ENCODE measurements at regions not wholly inside any gene's neighbourhood (a gene's known extent, or its start where the extent isn't known, plus 50 kb on each side); places are given as distances from the start of the nearest gene placed in this dataset.

- Histone ChIP-seq H3K36me3 (no peaks in the 10 kb centered on the region), H3K4me3 (ENCODE audit: low read depth in 1 of 2, low read length in 1 of 2) (no peak overlapping the region), H3K27ac (no peak overlapping the region), H3K27me3 (no peaks in the 10 kb centered on the region), H3K9me3 (no peaks in the 10 kb centered on the region), H3K4me1 (ENCODE audit: control insufficient read depth in 1 of 2, insufficient read depth in 1 of 2, low read depth in 1 of 2, low read length in 1 of 2) (no peaks in the 10 kb centered on the region)
- TF ChIP-seq CTCF (IDR thresholded peaks at IDR 0.05), result no peak
These were observed 282.4 kb upstream of the RTL1 start for GRCh38 chr14:101185946-101186345.

GRCh38 chr14:101186544-101186943 lies 283.0 kb upstream of the RTL1 start:
- no peaks in the 10 kb centered on the region for H3K9me3 ChIP-seq
- no peaks in the 10 kb centered on the region for H3K36me3 ChIP-seq
- no peaks in the 10 kb centered on the region for H3K4me1 ChIP-seq (ENCODE audit: control insufficient read depth in 1 of 2, insufficient read depth in 1 of 2, low read depth in 1 of 2, low read length in 1 of 2)
- no peaks in the 10 kb centered on the region for H3K27me3 ChIP-seq
- no peak for TF ChIP-seq CTCF (IDR thresholded peaks at IDR 0.05)
- H3K27ac ChIP-seq, result no peak overlapping the region
- no peak overlapping the region for H3K4me3 ChIP-seq (ENCODE audit: low read depth in 1 of 2, low read length in 1 of 2)

GRCh38 chr14:101186992-101187815 lies 283.7 kb upstream of the RTL1 start:
- H3K4me3 ChIP-seq (ENCODE audit: low read depth in 1 of 2, low read length in 1 of 2), result no peak overlapping the region
- no peaks in the 10 kb centered on the region for H3K9me3 ChIP-seq
- no peaks in the 10 kb centered on the region for H3K4me1 ChIP-seq (ENCODE audit: control insufficient read depth in 1 of 2, insufficient read depth in 1 of 2, low read depth in 1 of 2, low read length in 1 of 2)
- TF ChIP-seq CTCF (IDR thresholded peaks at IDR 0.05), result no peak
- H3K36me3 ChIP-seq, result no peaks in the 10 kb centered on the region
- no peak overlapping the region for H3K27ac ChIP-seq
- H3K27me3 ChIP-seq, result no peaks in the 10 kb centered on the region

- Histone ChIP-seq H3K27me3 (no peaks in the 10 kb centered on the region), H3K4me1 (ENCODE audit: control insufficient read depth in 1 of 2, insufficient read depth in 1 of 2, low read depth in 1 of 2, low read length in 1 of 2) (no peaks in the 10 kb centered on the region), H3K4me3 (ENCODE audit: low read depth in 1 of 2, low read length in 1 of 2) (no peak overlapping the region), H3K27ac (no peak overlapping the region), H3K36me3 (no peaks in the 10 kb centered on the region), H3K9me3 (no peaks in the 10 kb centered on the region)
- TF ChIP-seq CTCF (IDR thresholded peaks at IDR 0.05), result no peak
These were observed 284.5 kb upstream of the RTL1 start for GRCh38 chr14:101187816-101188570.

- no peak overlapping the region for H3K4me3 ChIP-seq (ENCODE audit: low read depth in 1 of 2, low read length in 1 of 2)
- H3K4me1 ChIP-seq (ENCODE audit: control insufficient read depth in 1 of 2, insufficient read depth in 1 of 2, low read depth in 1 of 2, low read length in 1 of 2), result no peaks in the 10 kb centered on the region
- no peaks in the 10 kb centered on the region for H3K27me3 ChIP-seq
- no peak for TF ChIP-seq CTCF (IDR thresholded peaks at IDR 0.05)
- H3K9me3 ChIP-seq, result no peaks in the 10 kb centered on the region
- H3K36me3 ChIP-seq, result no peaks in the 10 kb centered on the region
- H3K27ac ChIP-seq, result no peak overlapping the region
These were observed 285.0 kb upstream of the RTL1 start for GRCh38 chr14:101188571-101188915.
